ACC112 (cell line): ENCODE measurements at regions not wholly inside any gene's neighbourhood (a gene's known extent, or its start where the extent isn't known, plus 50 kb on each side); places are given as distances from the start of the nearest gene placed in this dataset.

Source experiments
- H2AFZ ChIP-seq: fragments of 200-600 bp; sonication (generic); one replicate; pipeline ENCODE4 v1.6.0; 2017; ENCODE audit warnings: antibody characterized with exemption, low read length; ENCODE audit not compliant: unreplicated experiment
- H3K27ac ChIP-seq: fragments of 200-600 bp; sonication (generic); 2 replicates; pipeline ENCODE4 v1.5.1; 2014; ENCODE audit warnings: low read depth, mild to moderate bottlenecking, antibody characterized with exemption, low read length, moderate library complexity
- H3K27me3 ChIP-seq: fragments of 200-600 bp; sonication (generic); 2 replicates; pipeline ENCODE4 v1.6.1; 2014; ENCODE audit warnings: mild to moderate bottlenecking, antibody characterized with exemption, low read length, moderate library complexity, mixed read lengths; ENCODE audit not compliant: insufficient read depth
- H3K36me3 ChIP-seq: fragments of 200-600 bp; sonication (generic); 2 replicates; pipeline ENCODE4 v1.6.1; 2016; ENCODE audit warnings: mild to moderate bottlenecking, antibody characterized with exemption, low read length, moderate library complexity, mixed read lengths; ENCODE audit not compliant: insufficient read depth
- H3K4me1 ChIP-seq: fragments of 200-600 bp; sonication (generic); one replicate; pipeline ENCODE4 v1.6.1; 2016; ENCODE audit warnings: low read length, mixed read lengths; ENCODE audit not compliant: insufficient read depth, unreplicated experiment, control insufficient read depth
- H3K4me3 ChIP-seq: fragments of 200-600 bp; sonication (generic); 2 replicates; pipeline ENCODE4 v1.5.1; 2014; ENCODE audit warnings: mild to moderate bottlenecking, low read depth, low read length
- H3K79me2 ChIP-seq: fragments of 200-600 bp; sonication (generic); one replicate; pipeline ENCODE4 v1.6.0; 2016; ENCODE audit warnings: low read length; ENCODE audit not compliant: control insufficient read depth, unreplicated experiment, insufficient read depth

DNA sequence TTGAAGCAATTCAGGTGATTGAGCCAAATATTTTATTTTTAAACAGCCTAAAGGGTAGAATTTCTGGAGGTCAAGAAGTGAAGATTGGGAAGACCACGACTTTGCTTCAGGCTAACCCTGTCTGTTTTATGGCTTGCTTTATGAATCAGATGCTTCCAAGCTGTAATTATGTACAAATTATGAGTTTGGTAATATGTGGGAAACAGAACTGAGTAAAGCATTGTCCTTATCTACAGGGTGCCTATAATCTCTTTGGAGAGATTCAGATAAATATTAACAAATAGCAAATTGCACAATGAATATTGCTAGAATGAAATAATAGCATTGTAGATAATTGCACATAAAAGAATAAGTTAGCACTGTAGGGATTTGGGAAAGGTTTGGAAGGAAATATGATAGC, 539.4 kb upstream of the CDH2 start:
- H3K27me3 ChIP-seq, result no peaks in the 10 kb centered on the region
- H2AFZ ChIP-seq, result no peak overlapping the region
- no peaks in the 10 kb centered on the region for H3K79me2 ChIP-seq
- H3K4me3 ChIP-seq, result no peak overlapping the region
- no peak overlapping the region for H3K27ac ChIP-seq
- H3K4me1 ChIP-seq, result no peaks in the 10 kb centered on the region
- H3K36me3 ChIP-seq, result no peaks in the 10 kb centered on the region

DNA sequence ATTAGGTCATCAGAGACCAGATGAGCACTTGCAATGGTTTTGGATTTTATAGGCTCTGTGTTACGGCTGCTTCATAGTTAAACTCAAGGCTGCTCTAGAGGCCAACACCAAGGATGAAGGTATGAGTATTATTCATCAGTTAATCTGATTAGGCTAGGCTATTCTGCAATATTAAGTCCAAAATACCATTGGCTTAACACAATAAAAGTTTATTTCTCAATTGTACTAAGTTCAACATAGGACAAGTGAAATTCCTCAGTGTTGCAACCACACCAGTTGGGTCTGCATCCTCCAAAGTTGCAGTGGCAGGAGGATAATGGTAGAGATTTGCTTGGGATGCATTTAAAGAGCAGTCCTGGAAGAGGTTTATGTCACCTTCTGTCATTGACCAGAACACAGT, 538.3 kb upstream of the CDH2 start:
- H3K27me3 ChIP-seq, result no peaks in the 10 kb centered on the region
- no peak overlapping the region for H3K4me3 ChIP-seq

DNA sequence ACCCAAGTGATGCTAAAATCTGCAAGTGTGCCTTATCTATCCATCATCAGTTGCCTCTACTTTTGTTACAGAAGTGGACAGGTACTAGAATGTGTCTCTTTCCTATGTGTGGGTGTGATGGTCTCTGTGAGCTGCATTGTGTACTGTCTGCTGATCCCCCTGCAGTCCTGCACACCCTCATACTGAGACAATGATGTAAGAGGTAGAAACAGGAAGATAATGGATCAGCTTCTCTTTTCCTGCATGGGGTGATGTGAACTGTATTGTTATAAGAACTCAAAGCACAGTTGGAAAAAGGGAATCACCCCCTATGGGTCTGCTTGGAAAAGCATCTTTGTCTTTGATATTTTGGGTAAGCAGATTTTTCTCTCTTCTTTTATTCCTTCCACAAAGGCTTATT, 537.6 kb upstream of the CDH2 start:
- Histone ChIP-seq H3K36me3 (no peaks in the 10 kb centered on the region), H3K4me1 (no peaks in the 10 kb centered on the region), H3K79me2 (no peaks in the 10 kb centered on the region), H2AFZ (no peak overlapping the region), H3K27ac (no peak overlapping the region), H3K27me3 (no peaks in the 10 kb centered on the region), H3K4me3 (no peak overlapping the region)

More for the DNA sequence above, 538.3 kb upstream of the CDH2 start:
- H3K79me2 ChIP-seq, result no peaks in the 10 kb centered on the region
- H3K36me3 ChIP-seq, result no peaks in the 10 kb centered on the region
- H3K27ac ChIP-seq, result no peak overlapping the region
- no peaks in the 10 kb centered on the region for H3K4me1 ChIP-seq
- H2AFZ ChIP-seq, result no peak overlapping the region

DNA sequence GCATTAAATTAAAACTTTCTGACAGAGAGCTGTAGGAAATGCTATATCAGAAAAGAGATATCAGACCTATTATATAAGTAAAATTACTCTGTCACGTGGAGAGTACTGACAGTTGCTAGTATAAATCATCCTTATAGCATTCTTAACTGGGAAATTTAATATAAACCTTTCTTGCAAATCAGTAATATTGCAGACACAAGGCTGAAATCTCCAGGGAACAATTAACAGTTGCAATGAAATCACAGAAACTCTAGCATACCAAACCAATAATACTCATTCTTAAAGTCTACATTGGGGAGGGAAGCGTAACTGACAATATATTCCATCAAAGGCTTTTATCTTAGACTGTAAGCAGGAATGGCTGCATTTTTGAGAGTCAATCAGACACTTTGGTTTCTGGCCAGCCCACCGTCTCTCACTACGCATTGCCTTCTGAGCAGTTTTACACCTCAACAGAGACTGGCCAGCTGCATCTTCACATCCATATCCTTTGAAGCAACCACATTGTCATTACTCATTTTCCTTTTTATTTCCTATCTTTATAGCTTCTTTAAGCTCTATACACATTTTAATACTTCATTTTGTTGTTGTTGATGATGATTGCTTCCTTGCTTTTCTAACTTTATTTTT, 536.0 kb upstream of the CDH2 start:
- H3K36me3 ChIP-seq, result no peaks in the 10 kb centered on the region
- no peaks in the 10 kb centered on the region for H3K4me1 ChIP-seq
- no peak overlapping the region for H3K27ac ChIP-seq
- H2AFZ ChIP-seq, result no peak overlapping the region
- H3K27me3 ChIP-seq, result no peaks in the 10 kb centered on the region
- no peaks in the 10 kb centered on the region for H3K79me2 ChIP-seq
- no peak overlapping the region for H3K4me3 ChIP-seq

DNA sequence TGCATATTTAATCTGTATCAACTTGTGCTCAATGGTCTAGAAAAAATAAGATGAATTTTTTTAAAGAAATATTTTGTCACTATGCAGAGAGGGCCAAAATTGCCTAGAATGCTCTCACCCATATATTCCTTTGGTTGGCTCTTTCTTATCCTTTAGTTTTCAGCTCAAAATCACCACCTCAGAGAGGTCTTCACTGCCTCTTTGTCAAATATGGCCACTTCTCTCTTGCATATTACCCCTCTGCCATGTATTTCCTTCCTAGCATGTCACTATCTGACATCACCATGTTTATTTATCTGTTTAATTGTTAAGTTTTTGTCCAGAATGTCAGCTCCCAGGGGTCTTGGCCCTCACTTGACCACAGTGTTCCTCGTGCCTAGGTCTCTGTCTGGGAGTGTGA, 535.2 kb upstream of the CDH2 start:
- no peak overlapping the region for H3K27ac ChIP-seq
- H3K36me3 ChIP-seq, result no peaks in the 10 kb centered on the region
- H3K79me2 ChIP-seq, result no peaks in the 10 kb centered on the region
- no peak overlapping the region for H2AFZ ChIP-seq
- H3K4me1 ChIP-seq, result no peaks in the 10 kb centered on the region
- H3K4me3 ChIP-seq, result no peak overlapping the region
- no peaks in the 10 kb centered on the region for H3K27me3 ChIP-seq

DNA sequence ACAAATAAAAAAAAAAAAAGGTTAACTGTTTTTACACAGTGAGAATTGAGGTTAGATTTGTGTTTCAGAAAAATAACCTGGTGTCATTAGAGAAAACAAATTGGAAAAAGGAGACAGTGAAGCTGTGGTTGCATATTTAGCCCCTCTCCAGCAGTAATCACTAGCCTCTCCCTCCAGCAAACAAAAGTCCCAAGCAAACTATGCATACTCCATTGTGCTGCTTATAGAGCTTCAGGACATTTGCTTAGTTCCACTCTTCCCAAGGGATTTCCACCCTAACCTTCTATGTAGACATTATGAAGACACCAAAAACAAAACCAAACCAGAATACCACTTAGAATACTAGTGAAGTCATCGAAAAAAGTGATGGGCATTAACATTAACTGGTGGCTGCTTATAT, 534.2 kb upstream of the CDH2 start:
- H3K4me3 ChIP-seq, result no peak overlapping the region
- H3K79me2 ChIP-seq, result no peaks in the 10 kb centered on the region
- H2AFZ ChIP-seq, result no peak overlapping the region
- no peak overlapping the region for H3K27ac ChIP-seq
- H3K4me1 ChIP-seq, result no peaks in the 10 kb centered on the region
- H3K27me3 ChIP-seq, result no peaks in the 10 kb centered on the region
- H3K36me3 ChIP-seq, result no peaks in the 10 kb centered on the region

DNA sequence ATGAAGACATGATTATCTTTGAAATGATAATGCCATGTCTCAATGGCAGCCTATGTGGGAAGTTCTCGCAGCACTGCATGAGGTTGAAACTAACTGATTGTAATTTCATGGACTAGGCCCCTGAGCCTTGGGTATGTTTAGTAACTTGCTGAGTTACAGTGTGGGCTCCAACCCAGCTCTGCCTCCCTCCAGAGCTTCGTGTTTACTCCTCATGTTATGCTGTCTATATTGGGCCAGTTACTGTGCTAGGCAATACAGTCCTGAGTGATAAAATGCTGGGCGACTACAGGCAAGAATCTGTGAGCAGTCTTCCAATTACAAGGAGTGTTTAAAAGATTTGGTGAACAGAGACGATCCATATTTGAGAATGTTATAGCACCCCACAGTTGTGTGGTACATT, 530.1 kb upstream of the CDH2 start:
- Histone ChIP-seq H3K4me3 (no peak overlapping the region), H3K36me3 (no peaks in the 10 kb centered on the region), H3K4me1 (no peaks in the 10 kb centered on the region), H3K27ac (no peak overlapping the region), H3K27me3 (no peaks in the 10 kb centered on the region), H2AFZ (peak overlapping the region; percentile 24), H3K79me2 (no peaks in the 10 kb centered on the region)

DNA sequence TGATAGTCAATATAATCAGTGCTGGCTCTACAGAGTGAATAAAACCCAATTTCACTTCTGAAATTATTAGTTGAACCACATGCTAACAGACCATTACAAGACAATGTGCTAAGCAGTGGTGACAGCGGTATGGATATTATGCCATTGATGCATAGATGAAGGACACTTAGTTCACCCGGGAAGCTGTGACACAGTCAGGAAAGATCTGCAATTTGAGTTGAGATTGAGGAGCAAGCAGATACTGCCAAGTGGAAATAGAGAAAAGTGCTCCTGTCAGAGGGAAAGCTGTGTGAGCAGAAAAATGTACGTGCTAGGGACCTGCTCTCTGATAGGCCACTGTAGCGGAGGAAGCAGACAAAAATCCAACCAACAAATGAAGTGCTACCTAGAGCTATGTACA, 529.5 kb upstream of the CDH2 start:
- no peaks in the 10 kb centered on the region for H3K79me2 ChIP-seq
- no peaks in the 10 kb centered on the region for H3K4me1 ChIP-seq
- H3K4me3 ChIP-seq, result no peak overlapping the region
- no peaks in the 10 kb centered on the region for H3K27me3 ChIP-seq
- no peak overlapping the region for H3K27ac ChIP-seq
- no peak overlapping the region for H2AFZ ChIP-seq
- no peaks in the 10 kb centered on the region for H3K36me3 ChIP-seq

DNA sequence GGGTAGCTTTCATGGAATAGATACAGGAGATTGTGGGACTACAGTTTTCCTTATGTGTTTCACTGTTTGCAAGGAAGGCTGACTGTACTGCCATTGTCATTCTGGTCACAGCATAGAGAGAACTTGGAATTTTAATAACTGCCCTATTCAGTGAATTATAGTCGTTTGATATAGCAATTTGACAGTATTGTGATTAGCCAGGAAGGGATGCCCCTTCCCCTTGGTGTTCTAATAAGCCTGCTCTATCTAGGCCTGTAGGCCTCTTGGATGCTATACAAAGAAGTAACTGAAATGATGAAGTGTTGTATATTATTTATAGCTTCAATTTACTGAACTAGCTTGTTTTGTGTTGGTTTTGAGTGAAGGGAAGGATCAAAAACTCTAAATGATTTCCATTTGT, 528.6 kb upstream of the CDH2 start:
- Histone ChIP-seq H3K27me3 (no peaks in the 10 kb centered on the region), H2AFZ (no peak overlapping the region), H3K79me2 (no peaks in the 10 kb centered on the region), H3K27ac (no peak overlapping the region), H3K36me3 (no peaks in the 10 kb centered on the region), H3K4me1 (no peaks in the 10 kb centered on the region), H3K4me3 (no peak overlapping the region)

DNA sequence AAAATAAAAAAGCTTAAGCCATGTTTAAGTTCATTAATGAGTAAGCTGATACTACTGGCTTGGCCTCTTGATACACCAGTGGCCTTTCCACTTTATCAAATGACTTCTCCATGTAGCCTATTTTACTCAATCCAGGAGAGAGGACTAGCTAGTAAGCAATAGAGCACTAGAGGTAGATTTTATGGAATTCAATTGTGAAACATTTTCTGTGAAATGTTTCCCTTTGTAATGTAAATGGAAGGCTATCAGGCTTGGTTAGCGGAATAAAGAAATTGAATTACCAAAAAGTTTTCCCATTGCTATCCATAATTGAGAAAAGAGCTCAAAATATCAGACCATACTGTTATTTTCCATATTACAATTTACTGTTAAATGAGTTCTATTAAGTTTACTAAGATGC, 515.4 kb upstream of the CDH2 start:
- Histone ChIP-seq H3K36me3 (no peaks in the 10 kb centered on the region), H3K27me3 (no peaks in the 10 kb centered on the region), H2AFZ (no peak overlapping the region), H3K27ac (no peak overlapping the region), H3K4me1 (peaks cover 8% of the 10 kb centered on the region), H3K4me3 (no peak overlapping the region), H3K79me2 (no peaks in the 10 kb centered on the region)

DNA sequence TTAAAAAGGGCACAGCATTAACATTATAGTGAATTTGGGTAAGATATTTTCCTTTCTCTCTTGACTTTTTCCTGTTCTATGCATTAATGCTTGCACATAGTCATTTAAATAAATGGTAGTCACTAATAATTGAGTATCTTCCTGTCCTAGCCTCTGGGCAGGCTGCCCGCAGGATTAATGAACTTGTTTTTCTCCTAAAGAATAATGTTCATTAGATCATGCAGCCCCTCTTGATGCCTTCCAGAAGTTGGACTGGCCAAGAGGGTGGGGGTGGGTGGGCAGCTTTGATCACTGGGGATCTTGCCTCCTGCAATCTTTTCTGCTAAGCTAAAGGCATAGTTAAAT, 514.5 kb upstream of the CDH2 start:
- Histone ChIP-seq H3K27me3 (no peaks in the 10 kb centered on the region), H3K36me3 (no peaks in the 10 kb centered on the region), H3K4me3 (no peak overlapping the region), H2AFZ (peak overlapping the region; percentile 65), H3K79me2 (no peaks in the 10 kb centered on the region), H3K4me1 (peaks cover 8% of the 10 kb centered on the region), H3K27ac (no peak overlapping the region)
